Choroid plexus epithelial cell (primary cell): ENCODE measurements at regions not wholly inside any gene's neighbourhood (a gene's known extent, or its start where the extent isn't known, plus 50 kb on each side); places are given as distances from the start of the nearest gene placed in this dataset.

Source experiments
- DNase-seq: peaks from one replicate; pipeline ENCODE4 v3.0.0-alpha.2; 2010; ENCODE audit warnings: low read depth
- H3K4me3 ChIP-seq: 2 replicates; pipeline ENCODE4 v1.5.1; 2011; ENCODE audit warnings: low read depth, mild to moderate bottlenecking, control low read depth, low read length, moderate library complexity
- CTCF ChIP-seq: conservative IDR thresholded peaks from 2 replicates; pipeline ENCODE4 v1.5.1; 2011; ENCODE audit warnings: low read depth, mild to moderate bottlenecking, control low read depth, inconsistent platforms, low read length, moderate library complexity

- H3K4me3 ChIP-seq: no peak overlapping the region
- TF ChIP-seq CTCF: no peak
- peak; percentile 51 for DNase-seq
Observed at GRCh38 chr6:141321493-141322347, 811.0 kb upstream of the GJE1 start.

GRCh38 chr6:141316236-141316635 is 816.5 kb upstream of the GJE1 start:
- TF ChIP-seq CTCF: no peak
- H3K4me3 ChIP-seq: no peak overlapping the region
- DNase-seq: no peak

GRCh38 chr6:141313986-141314385 is 818.7 kb upstream of the GJE1 start:
- TF ChIP-seq CTCF: no peak
- DNase-seq: no peak
- no peak overlapping the region for H3K4me3 ChIP-seq

GRCh38 chr6:141309295-141309694 is 823.4 kb upstream of the GJE1 start:
- peak; percentile 29 for TF ChIP-seq CTCF
- H3K4me3 ChIP-seq: no peak overlapping the region
- peak; percentile 47 for DNase-seq

- TF ChIP-seq CTCF: no peak
- DNase-seq: no peak
- no peak overlapping the region for H3K4me3 ChIP-seq
Observed at GRCh38 chr6:141307309-141307998, 825.3 kb upstream of the GJE1 start.

GRCh38 chr6:141303907-141304306 is 828.8 kb upstream of the GJE1 start:
- no peak overlapping the region for H3K4me3 ChIP-seq
- TF ChIP-seq CTCF: no peak
- DNase-seq: no peak

- no peak for TF ChIP-seq CTCF
- no peak overlapping the region for H3K4me3 ChIP-seq
- DNase-seq: peak; percentile 71
Observed at GRCh38 chr6:141301779-141302178, 830.9 kb upstream of the GJE1 start.
